Ascending aorta (tissue), 2 donors: ENCODE measurements at regions not wholly inside any gene's neighbourhood (a gene's known extent, or its start where the extent isn't known, plus 50 kb on each side); places are given as distances from the start of the nearest gene placed in this dataset.

Source experiments
- DNase-seq, 2 donors: peaks; one replicate each; pipeline ENCODE4 v3.0.0-alpha.2; 2019; ENCODE audit warnings: low spot score in 2 of 2
- H3K27ac ChIP-seq, 2 donors: fragments of 200-600 bp; sonication (generic); one replicate each; pipeline ENCODE4 v1.5.1; 2016 to 2017; ENCODE audit warnings: mild to moderate bottlenecking in 1 of 2
- H3K27me3 ChIP-seq: fragments of 200-600 bp; sonication (generic); one replicate; pipeline ENCODE4 v1.5.1; 2017
- H3K36me3 ChIP-seq, 2 donors: fragments of 200-600 bp; sonication (generic); one replicate each; pipeline ENCODE4 v1.5.1; 2016
- H3K4me1 ChIP-seq, 2 donors: fragments of 200-600 bp; sonication (generic); one replicate each; pipeline ENCODE4 v1.5.1; 2016 to 2017; ENCODE audit warnings: mild to moderate bottlenecking in 1 of 2
- H3K4me3 ChIP-seq, 2 donors: fragments of 200-600 bp; sonication (generic); one replicate each; pipeline ENCODE4 v1.5.1; 2016 to 2017; ENCODE audit warnings: mild to moderate bottlenecking in 1 of 2
- H3K9me3 ChIP-seq, 2 donors: fragments of 200-600 bp; sonication (generic); one replicate each; pipeline ENCODE4 v1.5.1; 2016
- CTCF ChIP-seq, 3 experiments: fragments of 200-600 bp in 2 of 3; fragments of 450-650 bp in 1 of 3; sonication (generic) in 2 of 3; IDR thresholded peaks; one replicate each; pipeline ENCODE4 v1.5.1; 2016 to 2019; ENCODE audit warnings: antibody characterized with exemption in 3 of 3, mild to moderate bottlenecking in 1 of 3, moderate library complexity in 1 of 3
- intact Hi-C: fragments of 100-400 bp; cut with DNase I; formaldehyde crosslinking; loops from one replicate; pipeline ENCODE4 v1.15.1; 2023

- no peaks in the 10 kb centered on the region for H3K9me3 ChIP-seq
- no peaks in the 10 kb centered on the region for H3K36me3 ChIP-seq
- intact Hi-C loops, result no loop called here
- no peak overlapping the region for H3K4me3 ChIP-seq
- DNase-seq, result no peak
- no peaks in the 10 kb centered on the region for H3K4me1 ChIP-seq
- H3K27ac ChIP-seq, result no peak overlapping the region
- no peaks in the 10 kb centered on the region for H3K27me3 ChIP-seq
- TF ChIP-seq CTCF (IDR thresholded peaks at IDR 0.05), result no peak
These were observed 219.1 kb downstream of the SOCS6 start for GRCh38 chr18:70507970-70508369.

GRCh38 chr18:70506511-70506910, 217.7 kb downstream of the SOCS6 start:
- Histone ChIP-seq H3K27ac (no peak overlapping the region), H3K4me3 (no peak overlapping the region), H3K27me3 (no peaks in the 10 kb centered on the region), H3K9me3 (no peaks in the 10 kb centered on the region), H3K36me3 (no peaks in the 10 kb centered on the region), H3K4me1 (no peaks in the 10 kb centered on the region)
- intact Hi-C loops, result no loop called here
- TF ChIP-seq CTCF (IDR thresholded peaks at IDR 0.05), result no peak
- no peak for DNase-seq

- H3K27ac ChIP-seq, result no peak overlapping the region
- H3K4me3 ChIP-seq, result no peak overlapping the region
- TF ChIP-seq CTCF (IDR thresholded peaks at IDR 0.05), result no peak
- H3K36me3 ChIP-seq, result no peaks in the 10 kb centered on the region
- intact Hi-C loops, result no loop called here
- no peaks in the 10 kb centered on the region for H3K9me3 ChIP-seq
- no peaks in the 10 kb centered on the region for H3K27me3 ChIP-seq
- DNase-seq, result no peak
- no peaks in the 10 kb centered on the region for H3K4me1 ChIP-seq
These were observed 214.2 kb downstream of the SOCS6 start for GRCh38 chr18:70503060-70503459.

DNA sequence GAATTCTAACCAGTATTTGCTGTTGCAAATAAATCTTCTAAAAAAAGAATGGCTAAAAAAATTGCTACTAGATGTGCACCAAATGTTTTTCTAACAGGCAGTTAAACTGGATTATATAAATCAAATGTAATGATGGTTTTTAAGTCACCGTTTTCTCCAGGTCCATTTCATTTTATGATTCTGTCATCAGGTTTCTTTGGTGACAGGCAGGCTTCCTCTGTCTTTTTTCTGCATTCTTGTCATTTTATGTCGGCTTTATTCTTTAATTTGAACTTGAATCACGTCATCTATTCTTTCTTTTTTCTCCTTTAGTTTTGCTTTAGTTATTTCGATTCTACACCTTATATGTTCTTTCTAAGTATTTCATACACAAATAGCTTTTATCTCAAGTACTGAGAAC, 212.5 kb downstream of the SOCS6 start:
- Histone ChIP-seq H3K4me1 (no peaks in the 10 kb centered on the region), H3K9me3 (no peaks in the 10 kb centered on the region), H3K4me3 (no peak overlapping the region), H3K36me3 (no peaks in the 10 kb centered on the region), H3K27ac (no peak overlapping the region), H3K27me3 (no peaks in the 10 kb centered on the region)
- TF ChIP-seq CTCF (IDR thresholded peaks at IDR 0.05), result no peak
- no peak for DNase-seq
- intact Hi-C loops, result no loop called here

DNA sequence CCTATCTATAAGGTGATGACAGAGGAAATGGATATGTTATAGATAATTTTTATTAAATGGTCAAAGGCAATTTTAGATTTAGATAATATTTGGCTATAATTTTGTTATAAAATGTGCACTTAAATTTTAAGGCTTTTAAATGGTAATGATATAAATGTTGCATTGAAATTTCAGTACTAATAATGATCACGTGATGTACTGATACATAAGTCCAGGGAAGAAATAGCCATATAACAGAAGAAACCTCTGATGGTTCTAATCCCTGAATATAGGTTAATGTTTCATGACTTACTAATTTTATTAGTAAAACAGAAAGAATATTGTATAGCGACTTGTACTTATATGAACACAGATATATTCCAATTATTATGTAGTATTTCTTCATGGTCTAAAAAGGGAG, 211.9 kb downstream of the SOCS6 start:
- no peak for DNase-seq

More for the DNA sequence above, 211.9 kb downstream of the SOCS6 start:
- intact Hi-C loops, result no loop called here
- Histone ChIP-seq H3K9me3 (no peaks in the 10 kb centered on the region), H3K27me3 (no peaks in the 10 kb centered on the region), H3K36me3 (no peaks in the 10 kb centered on the region), H3K27ac (no peak overlapping the region), H3K4me3 (no peak overlapping the region), H3K4me1 (no peaks in the 10 kb centered on the region)
- TF ChIP-seq CTCF (IDR thresholded peaks at IDR 0.05), result no peak
